NCI-H146 treated with DMSO at 0.1 percent for 48 hours (cell line): ENCODE measurements at regions not wholly inside any gene's neighbourhood (a gene's known extent, or its start where the extent isn't known, plus 50 kb on each side); places are given as distances from the start of the nearest gene placed in this dataset.

ENCODE experiments used
- DNase-seq: peaks from one replicate; lab custom pipeline; 2025; ENCODE audit not compliant: unreplicated experiment; lab: John Stamatoyannopoulos, UW

DNA sequence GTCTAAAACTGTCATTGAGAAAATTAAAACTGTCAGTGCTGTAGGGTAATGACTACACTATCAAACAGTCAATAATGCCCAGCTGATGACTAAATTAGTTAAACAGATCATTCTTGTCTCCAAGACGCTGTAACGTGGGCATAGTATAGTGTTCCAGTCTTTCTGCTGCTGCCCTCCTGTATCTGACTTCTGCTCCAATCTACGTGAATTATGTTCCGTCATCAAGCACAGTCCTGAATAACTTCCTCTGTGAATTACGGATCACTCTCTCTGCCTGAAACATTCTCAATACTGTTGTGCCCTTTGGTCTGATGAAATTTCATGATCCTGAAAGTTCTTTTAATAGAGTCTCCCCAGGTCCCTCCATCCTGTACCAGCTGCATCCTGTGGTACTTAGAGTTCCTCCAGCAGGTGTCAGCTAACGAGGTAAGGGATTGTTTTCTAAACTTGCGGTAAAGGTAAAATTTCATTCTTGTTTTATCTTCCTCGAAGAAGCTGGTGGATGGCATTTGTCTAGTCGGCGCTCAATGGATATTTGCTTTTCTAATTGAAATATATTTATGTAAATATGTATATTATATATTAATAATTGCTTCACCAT is 393.5 kb upstream of the ADARB2 start:
- no peak for DNase-seq

DNA sequence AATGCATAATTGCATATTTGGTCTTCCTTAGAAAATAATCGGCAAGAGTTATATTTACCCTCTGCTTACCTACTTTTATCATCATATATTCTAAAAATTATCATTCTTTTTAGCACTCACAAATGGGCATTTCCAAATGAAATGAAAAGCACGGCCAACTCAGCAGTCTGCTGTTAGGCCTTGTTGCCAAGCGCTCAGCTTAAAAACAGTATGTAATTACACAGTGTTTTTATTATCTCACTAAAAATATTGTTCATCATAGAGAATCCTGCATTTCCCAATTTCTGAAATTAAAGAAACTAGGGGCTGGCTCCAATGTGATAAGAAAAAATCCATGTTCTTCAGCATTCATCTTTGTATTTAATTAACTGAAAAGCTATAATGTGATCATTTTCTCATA is 391.7 kb upstream of the ADARB2 start:
- DNase-seq: no peak

GRCh38 chr10:2124135-2124534 is 386.8 kb upstream of the ADARB2 start:
- no peak for DNase-seq

DNA sequence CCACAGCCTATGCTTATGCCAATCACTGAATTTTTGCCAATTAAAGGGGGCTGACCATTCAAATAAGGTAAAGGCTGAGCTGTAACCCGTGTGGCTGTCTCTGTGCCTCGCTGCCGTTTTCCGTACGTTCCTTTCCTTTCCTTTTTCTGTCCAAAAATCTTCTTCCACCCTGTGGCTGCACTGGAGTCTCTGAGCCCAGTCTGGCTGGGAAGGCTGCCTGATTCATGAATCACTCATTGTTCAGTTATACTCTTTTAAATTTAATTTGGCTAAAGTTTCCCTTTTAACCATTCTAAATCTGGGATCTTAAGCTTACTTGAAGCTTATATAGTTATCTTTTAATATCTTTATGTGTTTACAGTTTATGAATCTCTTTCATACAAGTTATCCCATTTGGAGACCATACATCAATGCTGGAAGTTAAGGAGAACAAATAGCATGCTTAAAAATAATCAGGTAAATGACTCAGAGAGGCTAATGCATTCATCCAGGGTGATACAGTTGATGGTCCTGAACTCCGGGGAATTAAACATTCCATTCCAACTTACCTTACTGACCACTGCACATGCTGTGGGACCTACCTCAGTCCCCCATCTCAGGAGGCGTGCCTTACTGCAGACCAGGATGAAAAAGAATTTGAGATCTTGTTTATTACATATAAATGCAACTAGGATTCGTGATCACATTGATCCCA is 385.3 kb upstream of the ADARB2 start:
- no peak for DNase-seq

DNA sequence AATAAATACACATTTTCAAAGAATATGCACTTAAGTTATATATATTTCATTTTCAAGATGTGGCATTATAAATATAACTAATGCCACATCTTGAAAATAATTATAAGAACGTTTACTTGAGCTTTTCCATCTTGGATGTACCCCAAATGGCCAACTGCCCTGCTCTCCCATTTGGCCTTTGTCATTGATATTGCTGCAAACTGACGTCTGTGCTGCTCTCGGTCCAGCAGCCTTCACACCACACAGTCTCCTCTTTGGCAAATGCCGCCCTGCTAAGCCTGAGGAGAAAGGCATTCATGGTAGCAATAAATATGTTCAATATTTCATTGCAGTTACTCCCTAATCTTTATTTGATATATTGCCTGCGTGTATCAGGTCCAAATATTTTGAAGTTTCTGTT is 384.6 kb upstream of the ADARB2 start:
- no peak for DNase-seq

DNA sequence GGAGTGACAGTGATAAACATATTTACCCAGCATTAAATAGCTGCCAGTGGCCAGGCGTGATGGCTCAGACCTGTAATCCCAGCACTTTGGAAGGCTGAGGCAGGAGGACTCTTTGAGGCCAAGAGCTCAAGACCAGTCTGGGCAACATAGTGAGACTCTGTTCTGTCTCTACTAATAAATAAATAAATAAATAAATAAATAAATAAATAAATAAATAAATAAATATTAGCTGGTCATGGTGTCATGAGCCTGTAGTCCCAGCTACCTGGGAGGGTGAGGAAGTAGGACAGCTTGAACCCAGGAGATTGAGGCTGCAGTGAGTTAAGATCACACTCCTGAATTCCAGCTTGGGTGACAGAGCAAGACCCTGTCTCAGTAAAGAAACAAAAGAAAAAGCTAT is 384.0 kb upstream of the ADARB2 start:
- DNase-seq: no peak

GRCh38 chr10:2120746-2121145 is 383.4 kb upstream of the ADARB2 start:
- DNase-seq: no peak

DNA sequence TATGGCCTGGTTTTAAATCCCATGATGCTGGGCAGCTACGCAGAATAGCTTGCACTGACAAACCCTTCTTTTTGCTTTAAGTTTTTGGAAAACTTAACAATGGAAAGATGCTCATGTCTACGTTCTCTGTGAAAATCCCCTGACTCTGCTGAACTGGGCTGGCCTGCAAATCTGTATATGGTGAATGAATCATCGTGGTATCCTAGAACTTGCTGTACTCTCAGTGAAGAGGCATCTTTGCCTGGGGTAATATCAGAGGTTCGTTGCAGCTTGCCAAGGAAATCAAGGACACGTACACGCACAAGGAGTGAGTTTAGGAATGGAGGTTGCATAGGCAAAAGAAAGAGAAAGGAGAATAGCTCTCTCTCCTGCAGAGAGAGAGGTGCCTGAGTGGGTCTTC is 382.0 kb upstream of the ADARB2 start:
- no peak for DNase-seq

GRCh38 chr10:2118201-2118600 is 380.9 kb upstream of the ADARB2 start:
- no peak for DNase-seq

DNA sequence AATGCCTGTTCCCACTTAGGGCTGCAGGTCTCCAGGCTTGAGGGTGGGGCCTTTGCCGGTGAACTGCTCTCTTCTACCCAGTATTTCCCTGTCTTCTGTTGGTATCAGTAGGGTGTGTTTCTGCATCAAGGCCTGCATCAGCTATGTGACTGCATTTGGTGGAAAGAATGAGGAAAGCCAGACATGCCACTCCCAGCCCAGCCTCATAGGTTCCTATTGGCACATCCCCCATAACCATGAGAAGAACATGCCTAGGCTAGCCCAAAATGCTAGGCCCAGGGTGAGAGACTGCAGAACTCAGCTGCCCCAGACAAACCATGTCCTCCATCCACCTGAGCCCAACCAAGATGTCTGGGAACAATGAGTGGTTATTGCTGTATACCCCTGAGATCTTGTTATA is 380.3 kb upstream of the ADARB2 start:
- no peak for DNase-seq

GRCh38 chr10:2111965-2112364 is 374.6 kb upstream of the ADARB2 start:
- DNase-seq: no peak

DNA sequence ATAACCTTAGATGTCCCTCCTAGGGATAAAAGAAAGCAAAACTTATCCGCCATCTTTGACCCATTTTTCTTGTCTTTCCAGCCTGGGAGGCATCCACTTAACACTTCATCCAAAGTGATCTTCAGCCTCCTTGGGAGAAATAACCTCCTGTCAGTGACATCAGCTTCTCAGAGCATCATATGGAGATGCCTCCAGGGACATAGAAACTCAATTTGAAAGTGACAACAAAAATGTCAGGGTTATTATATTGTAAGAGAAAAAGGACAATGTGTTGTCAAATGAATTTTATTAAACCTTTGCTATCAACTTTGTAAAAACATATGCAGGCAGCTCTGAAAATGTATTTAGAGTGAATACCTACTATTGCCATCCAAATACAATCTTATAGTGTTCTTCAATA is 371.2 kb upstream of the ADARB2 start:
- no peak for DNase-seq

DNA sequence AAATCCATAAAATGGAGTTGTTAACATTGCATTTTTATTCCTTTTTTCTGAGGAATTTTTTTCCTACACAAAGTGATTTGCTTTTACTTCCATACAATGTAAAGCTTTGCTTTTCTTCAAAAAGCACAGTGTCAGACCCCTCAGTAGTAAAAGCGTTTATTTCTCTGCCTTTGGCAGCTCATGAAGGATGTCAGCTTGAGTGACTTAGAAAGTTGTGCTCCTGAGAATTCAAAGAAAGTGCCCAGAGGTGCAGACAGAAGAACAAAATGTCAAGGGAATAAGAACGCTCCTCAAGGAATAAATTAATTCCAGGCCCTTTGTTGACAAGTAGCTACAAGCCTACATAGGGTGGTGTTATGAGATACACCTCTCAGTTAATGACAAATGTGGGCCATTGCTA is 369.3 kb upstream of the ADARB2 start:
- no peak for DNase-seq

GRCh38 chr10:2099321-2099720 is 362.0 kb upstream of the ADARB2 start:
- DNase-seq: no peak

DNA sequence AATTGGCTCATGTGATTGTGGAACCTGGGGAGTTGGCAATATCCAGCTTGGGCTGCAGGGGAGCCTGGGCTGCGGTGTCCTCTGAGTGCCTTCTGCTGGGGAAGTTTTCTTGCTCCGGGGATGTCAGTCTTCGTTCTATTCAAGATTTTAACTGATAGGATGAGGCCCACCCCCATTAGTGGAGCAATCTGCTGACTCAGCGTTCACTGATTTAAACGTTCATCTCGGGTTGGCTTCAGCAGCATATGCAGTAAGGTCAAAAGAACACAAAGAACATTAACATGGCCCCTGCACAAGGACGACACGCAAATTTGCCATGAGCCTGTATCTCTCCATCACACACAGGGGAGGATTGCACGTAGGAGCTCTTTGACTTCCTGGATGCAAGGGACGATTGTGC is 360.6 kb upstream of the ADARB2 start:
- DNase-seq: no peak

- no peak for DNase-seq
These were observed 356.8 kb upstream of the ADARB2 start for GRCh38 chr10:2094171-2094570.

- DNase-seq: no peak
These were observed 346.3 kb upstream of the ADARB2 start for GRCh38 chr10:2083591-2083990.

- no peak for DNase-seq
These were observed 344.2 kb upstream of the ADARB2 start for GRCh38 chr10:2081501-2081900.

- DNase-seq: no peak
These were observed 342.3 kb upstream of the ADARB2 start for GRCh38 chr10:2079603-2080078.

- DNase-seq: no peak
These were observed 339.9 kb upstream of the ADARB2 start for GRCh38 chr10:2077231-2077630.

DNA sequence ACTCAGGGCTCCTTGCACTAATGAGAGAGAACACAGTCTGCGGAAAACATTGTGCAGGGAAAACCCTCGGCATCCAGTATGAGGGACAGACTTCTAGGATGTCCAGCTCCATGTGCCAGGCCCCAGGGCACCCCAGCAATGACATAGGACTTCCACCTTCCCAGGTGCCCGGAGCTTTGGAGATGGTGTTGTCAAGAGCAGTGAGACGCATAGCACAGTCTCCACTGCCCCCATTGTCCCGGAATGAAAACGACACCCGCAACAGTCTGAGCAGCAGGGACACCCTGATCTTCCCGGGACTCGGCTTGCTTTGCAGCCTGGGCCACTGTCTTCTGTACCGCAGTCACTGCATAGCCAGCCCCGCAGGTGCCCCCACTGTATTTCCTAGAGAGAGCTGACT is 339.2 kb upstream of the ADARB2 start:
- DNase-seq: no peak

GRCh38 chr10:2067015-2067414 is 329.7 kb upstream of the ADARB2 start:
- no peak for DNase-seq

DNA sequence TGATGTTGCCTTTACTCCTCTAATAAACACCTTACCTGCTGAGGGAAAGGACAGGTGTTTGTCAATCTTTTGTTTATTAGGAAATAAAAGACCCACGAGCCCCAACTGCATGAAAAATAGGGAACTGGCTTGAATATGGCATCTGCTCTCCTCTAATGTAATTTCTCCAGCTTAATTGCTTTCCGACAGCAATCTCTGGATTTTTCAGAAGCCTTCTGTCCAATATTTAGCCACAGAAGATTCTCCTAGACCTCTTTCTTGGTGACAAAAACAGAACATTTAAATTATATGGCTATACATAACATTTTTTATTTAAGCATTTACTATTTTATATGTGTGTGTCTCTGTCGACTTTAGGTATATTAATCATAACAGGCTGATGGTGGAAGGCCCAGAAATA is 317.4 kb upstream of the ADARB2 start:
- no peak for DNase-seq
